Kidney epithelial cell (primary cell): ENCODE measurements at regions not wholly inside any gene's neighbourhood (a gene's known extent, or its start where the extent isn't known, plus 50 kb on each side); places are given as distances from the start of the nearest gene placed in this dataset.

Experiments used
- DNase-seq: peaks from one replicate; pipeline ENCODE4 v3.0.0-alpha.2; 2010; ENCODE audit warnings: low read depth
- H3K27me3 ChIP-seq: 2 replicates; pipeline ENCODE4 v1.6.0; 2011; ENCODE audit warnings: low read length; ENCODE audit not compliant: control insufficient read depth, insufficient read depth
- H3K36me3 ChIP-seq: 2 replicates; pipeline ENCODE4 v1.5.1; 2011; ENCODE audit warnings: low read length; ENCODE audit not compliant: control insufficient read depth, insufficient read depth
- H3K4me3 ChIP-seq: 2 replicates; pipeline ENCODE4 v1.5.1; 2011; ENCODE audit warnings: low read depth, mild to moderate bottlenecking, control low read depth, low read length
- CTCF ChIP-seq: IDR thresholded peaks from 2 replicates; pipeline ENCODE4 v1.5.1; 2011; ENCODE audit warnings: mild to moderate bottlenecking, moderate library complexity, low read length, control low read depth, inconsistent platforms; ENCODE audit not compliant: insufficient read depth, poor library complexity, severe bottlenecking

- Histone ChIP-seq H3K36me3 (no peaks in the 10 kb centered on the region), H3K27me3 (no peaks in the 10 kb centered on the region), H3K4me3 (no peak overlapping the region)
- no peak for DNase-seq
- TF ChIP-seq CTCF: no peak
These were observed 123.3 kb upstream of the ELL2 start for GRCh38 chr5:96084874-96085506.

GRCh38 chr5:96083361-96083881 lies 121.8 kb upstream of the ELL2 start:
- Histone ChIP-seq H3K4me3 (no peak overlapping the region), H3K36me3 (no peaks in the 10 kb centered on the region), H3K27me3 (no peaks in the 10 kb centered on the region)
- DNase-seq: no peak
- no peak for TF ChIP-seq CTCF

- Histone ChIP-seq H3K4me3 (no peak overlapping the region), H3K27me3 (no peaks in the 10 kb centered on the region), H3K36me3 (no peaks in the 10 kb centered on the region)
- TF ChIP-seq CTCF: no peak
- DNase-seq: no peak
These were observed 119.7 kb upstream of the ELL2 start for GRCh38 chr5:96081276-96081858.

GRCh38 chr5:96080557-96080956 lies 118.9 kb upstream of the ELL2 start:
- Histone ChIP-seq H3K36me3 (no peaks in the 10 kb centered on the region), H3K27me3 (no peaks in the 10 kb centered on the region), H3K4me3 (no peak overlapping the region)
- DNase-seq: no peak
- TF ChIP-seq CTCF: no peak

GRCh38 chr5:96079962-96080361 lies 118.3 kb upstream of the ELL2 start:
- no peak for TF ChIP-seq CTCF
- DNase-seq: no peak
- H3K36me3 ChIP-seq: no peaks in the 10 kb centered on the region
- no peaks in the 10 kb centered on the region for H3K27me3 ChIP-seq
- H3K4me3 ChIP-seq: no peak overlapping the region

- no peaks in the 10 kb centered on the region for H3K36me3 ChIP-seq
- H3K4me3 ChIP-seq: no peak overlapping the region
- TF ChIP-seq CTCF: no peak
- H3K27me3 ChIP-seq: no peaks in the 10 kb centered on the region
- peak; percentile 91 for DNase-seq
These were observed 117.4 kb upstream of the ELL2 start for GRCh38 chr5:96079075-96079474.
